GM19438 (cell line): ENCODE measurements at regions not wholly inside any gene's neighbourhood (a gene's known extent, or its start where the extent isn't known, plus 50 kb on each side); places are given as distances from the start of the nearest gene placed in this dataset.
"Not testable (repeated sequence)": the region's sequence is repeated elsewhere in the genome, so short reads cannot be mapped to it uniquely, and the experiment has no call there.

Experiments
- ATAC-seq: cut with Tn5 transposase; IDR thresholded peaks from one replicate; pipeline ENCODE4 v1.9.1; 2021; ENCODE audit warnings: low read depth; ENCODE audit not compliant: unreplicated experiment

GRCh38 chr17:16870253-16871245 is 101.4 kb downstream of the TNFRSF13B start:
- no peak for ATAC-seq

DNA sequence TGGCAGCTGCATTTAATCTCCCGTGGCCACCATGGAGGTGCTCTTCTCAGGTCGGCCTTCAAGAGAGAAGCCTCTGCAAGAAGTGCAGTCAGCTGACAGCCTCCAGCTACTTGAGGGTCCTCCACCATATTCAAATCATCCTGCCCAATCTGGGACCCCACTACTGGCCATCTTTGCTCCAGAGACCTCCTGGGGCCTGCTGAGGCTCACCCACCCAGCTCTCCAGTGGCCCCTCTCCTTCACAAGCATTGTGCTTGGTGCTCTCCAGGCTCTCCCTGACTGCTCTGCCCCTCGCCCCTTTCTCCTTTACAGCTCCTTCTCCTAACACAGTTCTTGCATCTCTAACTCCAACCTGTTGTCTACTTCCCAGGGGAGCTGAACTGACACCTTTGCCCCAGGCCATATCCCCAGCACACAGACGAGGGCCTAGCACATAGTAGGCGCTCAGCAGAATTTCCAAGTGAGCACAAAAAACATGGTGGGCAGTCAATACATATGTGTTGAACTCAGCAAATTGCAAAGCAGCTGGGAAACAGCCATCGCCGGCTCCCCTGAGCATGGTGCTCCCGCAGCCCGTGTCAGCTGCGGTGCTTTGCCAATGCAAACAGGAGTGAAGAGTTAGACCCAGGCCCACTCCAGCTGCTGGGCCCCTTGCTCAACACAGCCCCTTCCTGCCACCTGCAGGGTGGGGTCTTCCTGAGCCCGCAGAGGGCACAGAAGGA is 102.2 kb downstream of the TNFRSF13B start:
- ATAC-seq = not testable (repeated sequence)

GRCh38 chr17:16868616-16869015 is 103.3 kb downstream of the TNFRSF13B start:
- ATAC-seq = not testable (repeated sequence)

DNA sequence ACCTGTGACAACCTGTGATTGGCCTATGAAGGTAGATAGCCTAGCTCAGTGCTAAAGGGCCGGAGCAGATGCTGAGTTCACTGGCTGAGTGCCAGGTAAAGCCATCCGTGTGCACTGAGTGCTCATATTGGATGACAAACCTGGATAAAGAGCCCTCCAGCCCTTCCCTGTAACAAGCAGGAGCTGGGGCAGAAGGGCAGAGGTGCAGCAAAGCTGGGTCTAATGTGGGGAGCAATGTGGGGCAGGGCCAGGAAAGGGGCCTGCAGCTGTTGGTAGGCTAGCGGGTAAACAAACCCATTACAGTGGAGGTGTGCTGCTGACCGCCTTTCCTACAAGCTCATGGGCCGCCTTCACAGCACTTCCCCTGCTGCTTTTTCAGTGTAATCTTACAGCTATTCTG is 104.4 kb downstream of the TNFRSF13B start:
- not testable (repeated sequence) for ATAC-seq

GRCh38 chr17:16866841-16867240 is 105.1 kb downstream of the TNFRSF13B start:
- ATAC-seq = not testable (repeated sequence)

- no peak for ATAC-seq
These were observed 105.5 kb downstream of the TNFRSF13B start for GRCh38 chr17:16866436-16866835.

DNA sequence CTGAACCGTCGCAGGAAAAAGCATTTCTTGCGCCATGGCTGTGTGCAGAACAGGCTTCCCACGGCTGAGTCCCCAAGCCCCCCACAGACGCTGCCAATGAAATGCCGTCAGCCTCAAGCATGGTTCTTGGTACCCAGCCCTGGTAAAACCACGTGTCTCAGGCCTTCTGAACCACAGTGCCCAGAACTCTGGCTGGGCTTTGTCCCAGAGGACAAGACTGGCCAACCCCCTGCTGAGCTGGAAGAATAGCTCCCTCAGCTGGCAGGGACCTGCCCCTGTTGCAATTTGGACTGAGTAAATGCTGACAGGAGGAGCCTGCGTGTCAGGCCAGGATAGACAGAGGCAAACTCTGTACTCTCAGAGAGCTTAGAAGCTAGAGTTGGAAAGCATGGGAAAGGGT is 106.2 kb downstream of the TNFRSF13B start:
- not testable (repeated sequence) for ATAC-seq

DNA sequence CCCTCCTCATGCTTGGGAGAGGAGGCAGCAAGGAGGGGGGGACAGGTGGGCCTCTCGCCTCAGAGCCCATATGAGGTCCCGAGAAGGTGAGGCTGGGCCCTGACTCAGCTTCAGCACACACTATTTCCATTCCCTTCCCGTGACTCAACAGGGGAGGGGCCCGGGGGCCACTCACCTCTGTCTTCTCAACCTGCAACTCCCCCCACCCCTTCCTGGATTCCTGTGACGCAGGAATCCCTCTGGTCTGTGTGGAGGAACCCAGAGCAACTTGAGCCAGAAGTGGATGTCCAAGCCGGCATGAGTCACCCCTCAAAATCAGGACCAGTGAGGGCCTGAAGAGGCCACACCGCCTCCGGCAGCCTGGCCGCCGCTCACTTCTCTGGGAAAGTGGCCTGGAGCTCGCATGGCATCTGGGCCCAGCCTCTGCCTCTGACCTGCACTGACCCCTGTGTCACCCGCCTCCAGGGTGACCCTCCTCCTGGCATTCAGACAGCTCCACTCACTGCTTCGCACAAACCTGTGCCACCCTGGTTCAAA is 106.8 kb downstream of the TNFRSF13B start:
- not testable (repeated sequence) for ATAC-seq

DNA sequence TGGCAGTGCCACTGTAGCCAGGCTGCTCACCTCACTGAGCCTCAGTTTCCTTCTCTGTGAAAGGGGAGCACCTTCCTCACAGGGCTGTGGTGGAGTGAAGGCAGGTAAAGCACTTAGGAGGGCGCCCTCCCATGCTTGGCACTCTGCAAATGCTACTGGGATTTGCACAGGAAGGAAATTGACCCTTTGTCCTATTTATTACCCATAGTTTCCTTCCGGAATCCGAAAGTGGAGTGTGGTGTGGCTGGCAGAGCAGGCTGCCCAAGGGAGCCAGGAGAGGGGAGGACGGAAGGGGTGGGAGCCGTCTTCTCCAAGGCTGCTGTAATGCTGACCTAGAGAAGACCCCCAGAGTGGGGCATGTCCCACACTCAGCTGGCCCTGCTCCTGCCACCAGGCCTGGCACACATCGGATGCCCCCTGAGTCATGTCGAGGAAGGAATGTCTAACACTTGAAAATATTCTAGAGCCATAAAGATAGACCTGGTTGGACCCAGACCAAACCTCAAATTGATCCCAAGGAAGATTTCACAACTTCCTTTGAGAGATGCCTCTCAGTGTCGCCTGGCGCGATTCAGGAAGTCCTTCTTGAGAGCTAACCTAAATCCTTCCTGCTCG is 107.3 kb downstream of the TNFRSF13B start:
- ATAC-seq = not testable (repeated sequence)

DNA sequence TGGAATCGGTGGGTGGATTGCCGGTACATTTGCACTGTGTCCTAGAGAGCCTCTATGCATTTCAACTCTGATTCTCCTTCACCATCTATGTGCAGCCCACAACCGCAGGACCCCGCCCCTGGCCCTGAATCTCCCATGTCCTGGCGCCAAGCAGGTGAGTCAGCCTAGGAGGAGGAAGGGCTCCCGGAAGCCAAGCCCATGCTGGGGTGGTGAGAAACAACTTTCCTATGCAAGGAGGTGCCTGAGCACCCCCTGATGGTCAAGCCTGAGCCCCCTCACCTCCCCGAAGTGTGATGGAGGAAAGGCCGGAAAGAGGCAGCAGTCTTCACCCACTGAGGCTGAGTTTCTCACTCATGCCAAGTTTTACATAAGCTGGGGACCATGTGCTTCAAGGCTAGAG is 110.8 kb downstream of the TNFRSF13B start:
- not testable (repeated sequence) for ATAC-seq

DNA sequence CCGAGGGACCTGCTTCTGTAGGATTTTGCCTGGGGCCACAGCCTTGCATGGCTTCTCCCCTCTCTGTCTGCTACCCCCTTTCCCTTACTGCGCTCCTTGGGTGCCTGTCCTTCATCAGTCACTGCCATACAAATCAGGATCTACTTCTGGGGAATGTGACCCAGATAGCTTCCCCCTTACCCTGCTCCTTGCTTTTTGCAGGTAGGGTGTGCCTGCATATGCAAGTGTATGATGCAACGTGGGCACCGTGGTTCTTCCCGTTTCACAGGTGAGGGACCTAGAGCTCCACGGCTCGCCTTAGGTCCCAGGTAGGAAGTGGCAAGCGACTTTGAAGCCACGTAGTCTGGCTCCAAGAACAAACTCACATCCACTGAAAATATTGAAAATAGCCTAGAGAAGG is 111.5 kb downstream of the TNFRSF13B start:
- ATAC-seq = not testable (repeated sequence)

DNA sequence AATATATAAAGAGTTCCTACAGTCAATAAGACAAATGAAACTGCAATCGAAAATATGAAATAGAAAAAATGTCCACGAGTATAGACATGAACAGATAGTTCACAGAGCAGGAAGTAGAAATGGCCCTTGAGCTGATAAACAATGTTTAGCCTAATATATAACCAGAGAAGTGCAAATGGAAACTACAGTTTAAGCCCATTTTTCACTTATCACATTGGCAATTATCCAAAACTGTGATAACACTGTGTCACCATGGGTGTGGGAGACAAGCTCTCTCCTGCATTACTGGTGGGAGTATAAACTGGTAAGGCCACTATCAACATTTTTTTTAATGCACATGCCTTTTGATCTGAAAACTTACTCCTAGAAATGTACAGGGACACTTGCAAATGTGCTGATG is 112.4 kb downstream of the TNFRSF13B start:
- not testable (repeated sequence) for ATAC-seq

DNA sequence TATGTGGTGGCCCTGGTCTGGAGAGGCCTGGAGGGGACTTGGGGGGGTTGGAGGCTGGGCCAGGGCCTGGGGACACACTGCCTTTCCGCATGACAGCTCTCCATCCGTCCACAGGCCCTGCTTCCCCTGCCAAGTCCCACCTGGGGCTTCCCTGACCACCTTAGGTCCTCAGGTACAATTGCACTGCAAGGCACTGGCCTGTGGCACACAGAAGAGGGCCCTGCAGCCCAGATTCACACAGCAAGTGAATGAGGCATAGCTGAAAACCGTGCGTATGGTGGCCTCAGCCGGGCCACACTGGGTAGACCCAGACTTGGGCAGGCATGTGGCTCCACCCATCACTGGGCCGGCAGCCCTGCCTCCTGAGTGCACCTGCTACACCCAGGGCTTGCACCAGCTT is 114.2 kb downstream of the TNFRSF13B start:
- not testable (repeated sequence) for ATAC-seq

- ATAC-seq = not testable (repeated sequence)
These were observed 115.1 kb downstream of the TNFRSF13B start for GRCh38 chr17:16856846-16857245.

GRCh38 chr17:16856171-16856570 is 115.7 kb downstream of the TNFRSF13B start:
- not testable (repeated sequence) for ATAC-seq

GRCh38 chr17:16854636-16855035 is 117.3 kb downstream of the TNFRSF13B start:
- not testable (repeated sequence) for ATAC-seq

DNA sequence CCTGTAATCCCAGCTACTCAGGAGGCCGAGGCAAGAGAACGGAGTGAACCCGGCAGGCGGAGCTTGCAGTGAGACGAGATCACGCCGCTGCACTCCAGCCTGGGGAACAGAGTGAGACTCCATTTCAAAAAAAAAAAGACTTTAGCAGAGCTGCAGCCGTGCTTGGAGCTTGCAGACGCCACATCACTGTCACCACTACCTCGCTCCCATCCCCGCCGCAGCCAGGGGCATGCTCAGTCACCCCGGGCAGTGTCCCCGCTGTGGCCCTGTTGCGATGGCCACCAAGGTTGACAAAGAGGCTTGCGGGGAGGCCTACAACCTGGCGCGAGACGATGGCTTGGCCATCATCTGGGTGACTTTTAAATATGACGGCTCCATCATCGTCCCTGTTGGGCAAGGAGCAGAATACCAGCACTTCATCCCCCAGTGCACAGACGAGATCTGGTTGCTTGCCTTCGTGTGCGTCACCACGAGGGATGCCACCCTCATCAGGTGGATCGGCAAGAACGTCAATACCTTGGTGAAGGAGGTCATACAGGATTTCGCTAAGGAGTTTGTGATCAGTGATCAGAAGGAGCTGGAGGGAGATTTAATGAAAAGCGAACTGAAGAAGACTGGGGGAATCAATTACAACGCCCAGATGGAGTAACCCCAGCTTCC is 118.1 kb downstream of the TNFRSF13B start:
- no peak for ATAC-seq

- ATAC-seq = not testable (repeated sequence)
These were observed 122.1 kb downstream of the TNFRSF13B start for GRCh38 chr17:16849861-16850260.

DNA sequence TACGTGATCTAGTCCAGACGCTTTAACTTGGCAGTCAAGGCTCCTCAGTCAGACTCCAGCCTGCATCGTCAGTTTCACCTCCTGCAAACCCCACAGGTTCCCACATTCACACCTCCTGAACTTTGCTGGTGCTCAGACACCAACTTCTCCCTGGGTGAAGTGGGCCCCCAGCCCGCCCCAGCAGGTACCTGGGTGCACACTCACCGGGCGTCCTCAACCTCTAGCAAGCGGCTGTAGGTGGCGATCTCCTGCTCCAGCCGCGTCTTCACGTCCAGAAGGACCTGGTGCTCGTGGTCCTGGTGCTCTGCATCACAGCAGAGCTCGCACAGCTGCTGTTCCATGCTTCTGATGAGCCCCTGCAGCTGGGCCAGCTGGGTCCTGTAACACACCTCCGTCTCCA is 122.9 kb downstream of the TNFRSF13B start:
- ATAC-seq = not testable (repeated sequence)

GRCh38 chr17:16845098-16845497 is 126.8 kb downstream of the TNFRSF13B start:
- ATAC-seq = not testable (repeated sequence)
